Ishikawa (cell line): ENCODE measurements at regions not wholly inside any gene's neighbourhood (a gene's known extent, or its start where the extent isn't known, plus 50 kb on each side); places are given as distances from the start of the nearest gene placed in this dataset.
"Not testable (repeated sequence)": the region's sequence is repeated elsewhere in the genome, so short reads cannot be mapped to it uniquely, and the experiment has no call there.

ENCODE experiments used
- CREB1 ChIP-seq: IDR thresholded peaks from 2 replicates; pipeline ENCODE4 v1.6.1; 2012; ENCODE audit warnings: low read depth
- EGR1 ChIP-seq: IDR thresholded peaks from 2 replicates; pipeline ENCODE4 v1.6.1; 2012
- EP300 ChIP-seq: IDR thresholded peaks from 2 replicates; pipeline ENCODE4 v1.6.1; 2012; ENCODE audit warnings: borderline replicate concordance
- FOXM1 ChIP-seq: IDR thresholded peaks from 2 replicates; pipeline ENCODE4 v1.6.1; 2012; ENCODE audit warnings: low read depth, borderline replicate concordance
- NFIC ChIP-seq: IDR thresholded peaks from 2 replicates; pipeline ENCODE4 v1.6.1; 2012
- RAD21 ChIP-seq: IDR thresholded peaks from 2 replicates; pipeline ENCODE4 v1.6.1; 2012; ENCODE audit warnings: low read depth
- TAF1 ChIP-seq: IDR thresholded peaks from 2 replicates; pipeline ENCODE4 v1.6.1; 2012; ENCODE audit warnings: low read depth, mild to moderate bottlenecking
- YY1 ChIP-seq: IDR thresholded peaks from 2 replicates; pipeline ENCODE4 v1.6.1; 2012; ENCODE audit warnings: low read depth
- TF ChIP-seq, protein P1 (sequence below): IDR thresholded peaks from 2 replicates; pipeline ENCODE4 v1.6.1; 2012
- TF ChIP-seq, protein P2 (sequence below): IDR thresholded peaks from 2 replicates; pipeline ENCODE4 v1.6.1; 2012; ENCODE audit warnings: low read depth, mild to moderate bottlenecking

DNA sequence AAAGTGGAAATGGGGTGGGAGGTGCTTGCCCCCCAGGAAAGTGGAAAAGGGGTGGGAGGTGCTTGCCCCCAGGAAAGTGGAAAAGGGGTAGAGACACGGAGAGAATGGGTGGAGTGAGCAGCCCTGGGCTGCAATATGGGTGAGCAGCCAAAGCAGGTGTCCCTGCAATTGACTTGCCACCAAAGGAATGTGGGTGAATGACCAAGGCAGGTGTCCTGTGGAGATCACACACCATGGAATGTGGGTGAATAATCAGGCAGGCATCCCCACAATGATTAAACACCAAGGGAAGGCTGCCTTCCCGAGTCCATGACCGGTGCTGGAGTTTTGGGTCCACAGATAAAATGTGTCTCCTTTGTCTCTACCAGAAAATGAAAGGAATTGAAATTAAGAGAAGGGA lies 292.8 kb upstream of the ARHGEF26 start:
- TF ChIP-seq, protein P1, sequence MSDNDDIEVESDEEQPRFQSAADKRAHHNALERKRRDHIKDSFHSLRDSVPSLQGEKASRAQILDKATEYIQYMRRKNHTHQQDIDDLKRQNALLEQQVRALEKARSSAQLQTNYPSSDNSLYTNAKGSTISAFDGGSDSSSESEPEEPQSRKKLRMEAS: not testable (repeated sequence)
- not testable (repeated sequence) for TF ChIP-seq YY1, CREB1, EP300, RAD21, TAF1, EGR1, FOXM1, NFIC
- TF ChIP-seq, protein P2, sequence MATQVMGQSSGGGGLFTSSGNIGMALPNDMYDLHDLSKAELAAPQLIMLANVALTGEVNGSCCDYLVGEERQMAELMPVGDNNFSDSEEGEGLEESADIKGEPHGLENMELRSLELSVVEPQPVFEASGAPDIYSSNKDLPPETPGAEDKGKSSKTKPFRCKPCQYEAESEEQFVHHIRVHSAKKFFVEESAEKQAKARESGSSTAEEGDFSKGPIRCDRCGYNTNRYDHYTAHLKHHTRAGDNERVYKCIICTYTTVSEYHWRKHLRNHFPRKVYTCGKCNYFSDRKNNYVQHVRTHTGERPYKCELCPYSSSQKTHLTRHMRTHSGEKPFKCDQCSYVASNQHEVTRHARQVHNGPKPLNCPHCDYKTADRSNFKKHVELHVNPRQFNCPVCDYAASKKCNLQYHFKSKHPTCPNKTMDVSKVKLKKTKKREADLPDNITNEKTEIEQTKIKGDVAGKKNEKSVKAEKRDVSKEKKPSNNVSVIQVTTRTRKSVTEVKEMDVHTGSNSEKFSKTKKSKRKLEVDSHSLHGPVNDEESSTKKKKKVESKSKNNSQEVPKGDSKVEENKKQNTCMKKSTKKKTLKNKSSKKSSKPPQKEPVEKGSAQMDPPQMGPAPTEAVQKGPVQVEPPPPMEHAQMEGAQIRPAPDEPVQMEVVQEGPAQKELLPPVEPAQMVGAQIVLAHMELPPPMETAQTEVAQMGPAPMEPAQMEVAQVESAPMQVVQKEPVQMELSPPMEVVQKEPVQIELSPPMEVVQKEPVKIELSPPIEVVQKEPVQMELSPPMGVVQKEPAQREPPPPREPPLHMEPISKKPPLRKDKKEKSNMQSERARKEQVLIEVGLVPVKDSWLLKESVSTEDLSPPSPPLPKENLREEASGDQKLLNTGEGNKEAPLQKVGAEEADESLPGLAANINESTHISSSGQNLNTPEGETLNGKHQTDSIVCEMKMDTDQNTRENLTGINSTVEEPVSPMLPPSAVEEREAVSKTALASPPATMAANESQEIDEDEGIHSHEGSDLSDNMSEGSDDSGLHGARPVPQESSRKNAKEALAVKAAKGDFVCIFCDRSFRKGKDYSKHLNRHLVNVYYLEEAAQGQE: not testable (repeated sequence)
